Thyroid gland (tissue), 4 donors: ENCODE measurements at regions not wholly inside any gene's neighbourhood (a gene's known extent, or its start where the extent isn't known, plus 50 kb on each side); places are given as distances from the start of the nearest gene placed in this dataset.

ENCODE experiments used
- CTCF ChIP-seq, 6 experiments: fragments of 200-600 bp in 3 of 6; fragments of 450-650 bp in 3 of 6; sonication (generic) in 3 of 6; IDR thresholded peaks; one replicate each; pipeline ENCODE4 v1.5.1; 2016 to 2019; ENCODE audit warnings: antibody characterized with exemption in 6 of 6, mild to moderate bottlenecking in 2 of 6, inconsistent platforms in 1 of 6, moderate library complexity in 1 of 6
- POLR2A ChIP-seq, 2 donors: fragments of 450-650 bp; IDR thresholded peaks; one replicate each; pipeline ENCODE4 v1.6.1; 2017; ENCODE audit warnings: antibody characterized with exemption in 2 of 2, mild to moderate bottlenecking in 2 of 2, moderate library complexity in 1 of 2

GRCh38 chr2:200177971-200178911 lies 128.3 kb upstream of the SPATS2L start:
- TF ChIP-seq CTCF (IDR thresholded peaks at IDR 0.05), result no peak
- no peak for TF ChIP-seq POLR2A (IDR thresholded peaks at IDR 0.05)
